HEK293 (cell line): ENCODE measurements at regions not wholly inside any gene's neighbourhood (a gene's known extent, or its start where the extent isn't known, plus 50 kb on each side); places are given as distances from the start of the nearest gene placed in this dataset.

Source experiments
- ZEB2 ChIP-seq: fragments of 450-650 bp; formaldehyde crosslinking; IDR thresholded peaks from 2 replicates; pipeline ENCODE4 v1.5.1; 2016; ENCODE audit warnings: missing biosample characterization, missing genetic modification characterization
- ZNF354C ChIP-seq: fragments of 450-650 bp; formaldehyde crosslinking; IDR thresholded peaks from 2 replicates; pipeline ENCODE4 v1.5.1; 2016; ENCODE audit warnings: missing biosample characterization, missing genetic modification characterization, low read depth, borderline replicate concordance
- ZNF433 ChIP-seq: fragments of 450-650 bp; formaldehyde crosslinking; IDR thresholded peaks from 2 replicates; pipeline ENCODE4 v1.5.1; 2016; ENCODE audit warnings: missing biosample characterization, missing genetic modification characterization, low read depth
- ZNF529 ChIP-seq: fragments of 450-650 bp; formaldehyde crosslinking; IDR thresholded peaks from 2 replicates; pipeline ENCODE4 v1.5.1; 2017; ENCODE audit warnings: missing genetic modification characterization, missing biosample characterization; ENCODE audit not compliant: insufficient replicate concordance
- ZNF549 ChIP-seq: fragments of 450-650 bp; IDR thresholded peaks from 2 replicates; pipeline ENCODE4 v1.5.1; 2018; ENCODE audit warnings: missing biosample characterization, missing genetic modification characterization, mild to moderate bottlenecking, inconsistent platforms, moderate library complexity
- ZSCAN16 ChIP-seq: fragments of 450-650 bp; formaldehyde crosslinking; IDR thresholded peaks from 2 replicates; pipeline ENCODE4 v1.5.1; 2016; ENCODE audit warnings: missing biosample characterization, missing genetic modification characterization
- TF ChIP-seq, protein P1 (sequence below): fragments of 450-650 bp; formaldehyde crosslinking; IDR thresholded peaks from 2 replicates; pipeline ENCODE4 v1.5.1; 2016; ENCODE audit warnings: missing biosample characterization, missing genetic modification characterization
- TF ChIP-seq, protein P2 (sequence below): sonication (generic); formaldehyde crosslinking; IDR thresholded peaks from 2 replicates; pipeline ENCODE4 v1.8.1; 2022; ENCODE audit warnings: mild to moderate bottlenecking, moderate library complexity, missing genetic modification reagents

DNA sequence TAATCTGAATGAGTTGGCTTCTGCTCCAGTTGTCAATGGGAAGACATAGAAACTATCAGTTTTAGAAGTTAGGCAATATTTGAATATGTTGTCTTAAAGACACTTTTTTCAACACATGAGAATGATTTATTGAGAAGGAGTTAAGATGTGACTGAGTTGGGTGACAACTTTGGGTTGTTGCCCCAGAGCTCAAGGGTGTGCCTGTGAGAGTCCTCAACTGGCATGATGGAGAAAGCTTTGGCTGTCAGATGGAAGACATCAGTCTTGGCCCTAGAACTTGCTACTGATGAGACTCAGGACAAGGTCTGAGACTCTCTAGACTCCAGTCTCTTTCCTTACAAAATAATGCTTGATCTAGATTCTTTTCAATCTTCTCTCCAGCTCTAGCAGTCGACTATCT lies 69.0 kb upstream of the CTAGE1 start:
- TF ChIP-seq ZEB2, result no peak
- TF ChIP-seq, protein P1, sequence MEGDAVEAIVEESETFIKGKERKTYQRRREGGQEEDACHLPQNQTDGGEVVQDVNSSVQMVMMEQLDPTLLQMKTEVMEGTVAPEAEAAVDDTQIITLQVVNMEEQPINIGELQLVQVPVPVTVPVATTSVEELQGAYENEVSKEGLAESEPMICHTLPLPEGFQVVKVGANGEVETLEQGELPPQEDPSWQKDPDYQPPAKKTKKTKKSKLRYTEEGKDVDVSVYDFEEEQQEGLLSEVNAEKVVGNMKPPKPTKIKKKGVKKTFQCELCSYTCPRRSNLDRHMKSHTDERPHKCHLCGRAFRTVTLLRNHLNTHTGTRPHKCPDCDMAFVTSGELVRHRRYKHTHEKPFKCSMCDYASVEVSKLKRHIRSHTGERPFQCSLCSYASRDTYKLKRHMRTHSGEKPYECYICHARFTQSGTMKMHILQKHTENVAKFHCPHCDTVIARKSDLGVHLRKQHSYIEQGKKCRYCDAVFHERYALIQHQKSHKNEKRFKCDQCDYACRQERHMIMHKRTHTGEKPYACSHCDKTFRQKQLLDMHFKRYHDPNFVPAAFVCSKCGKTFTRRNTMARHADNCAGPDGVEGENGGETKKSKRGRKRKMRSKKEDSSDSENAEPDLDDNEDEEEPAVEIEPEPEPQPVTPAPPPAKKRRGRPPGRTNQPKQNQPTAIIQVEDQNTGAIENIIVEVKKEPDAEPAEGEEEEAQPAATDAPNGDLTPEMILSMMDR (tag by site-specific recombination), result no peak
- TF ChIP-seq ZNF354C (tag by site-specific recombination), result no peak
- TF ChIP-seq ZNF549 (tag by site-specific recombination), result no peak
- TF ChIP-seq ZNF529 (tag by site-specific recombination), result no peak
- TF ChIP-seq, protein P2, sequence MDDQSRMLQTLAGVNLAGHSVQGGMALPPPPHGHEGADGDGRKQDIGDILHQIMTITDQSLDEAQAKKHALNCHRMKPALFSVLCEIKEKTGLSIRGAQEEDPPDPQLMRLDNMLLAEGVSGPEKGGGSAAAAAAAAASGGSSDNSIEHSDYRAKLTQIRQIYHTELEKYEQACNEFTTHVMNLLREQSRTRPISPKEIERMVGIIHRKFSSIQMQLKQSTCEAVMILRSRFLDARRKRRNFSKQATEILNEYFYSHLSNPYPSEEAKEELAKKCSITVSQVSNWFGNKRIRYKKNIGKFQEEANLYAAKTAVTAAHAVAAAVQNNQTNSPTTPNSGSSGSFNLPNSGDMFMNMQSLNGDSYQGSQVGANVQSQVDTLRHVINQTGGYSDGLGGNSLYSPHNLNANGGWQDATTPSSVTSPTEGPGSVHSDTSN (CRISPR knock-in tag), result no peak
- TF ChIP-seq ZSCAN16 (tag by site-specific recombination), result no peak
- no peak for TF ChIP-seq ZNF433 (tag by site-specific recombination)
